ENCODE measurements at regions not wholly inside any gene's neighbourhood (a gene's known extent, or its start where the extent isn't known, plus 50 kb on each side); places are given as distances from the start of the nearest gene placed in this dataset.

DNA sequence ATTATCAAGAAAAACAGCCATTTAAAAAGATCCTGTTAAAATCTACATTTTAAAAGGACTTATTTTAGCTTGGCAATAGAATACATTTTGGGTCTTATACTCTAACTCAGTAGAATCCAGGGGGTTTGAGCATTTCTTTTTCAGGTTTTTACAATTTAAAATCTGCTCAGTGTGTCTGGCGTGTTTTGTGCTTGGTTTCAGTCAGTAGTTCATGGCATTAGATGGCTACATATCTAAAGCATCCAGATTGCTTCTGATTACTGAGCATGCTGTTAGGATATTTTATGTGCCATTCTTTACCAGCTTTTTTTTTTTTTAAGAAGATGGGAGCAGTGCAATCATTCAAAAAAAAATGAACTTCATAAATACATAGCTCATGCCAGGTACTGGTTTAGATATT is 566.1 kb upstream of the LARGE1 start:
- peaks cover 2% of the 10 kb centered on the region; the same call in 1 of the 2 replicates for H3K36me3 Mint-ChIP-seq
- no peaks in the 10 kb centered on the region for H3K4me1 Mint-ChIP-seq
- POLR2A ChIA-PET: no interaction called here
- CTCF ChIA-PET: interaction anchor here (0.6 kb wide), 1 partner anchor 72 kb away, joined by 4 read pairs; no protein-coding TSS in a partner anchor
- no peak overlapping the region for H3K27ac Mint-ChIP-seq
- DNase-seq (ENCODE audit: low spot score) (no peak), ATAC-seq (no peak)
- H3K4me3 Mint-ChIP-seq: no peak overlapping the region
- no peak for TF ChIP-seq NFYB (CRISPR knock-in tag; conservative IDR thresholded peaks at IDR 0.05; ENCODE audit: low read depth)
- TF ChIP-seq PRRX2 (CRISPR knock-in tag; IDR thresholded peaks at IDR 0.05): no peak
- TF ChIP-seq, protein P1, sequence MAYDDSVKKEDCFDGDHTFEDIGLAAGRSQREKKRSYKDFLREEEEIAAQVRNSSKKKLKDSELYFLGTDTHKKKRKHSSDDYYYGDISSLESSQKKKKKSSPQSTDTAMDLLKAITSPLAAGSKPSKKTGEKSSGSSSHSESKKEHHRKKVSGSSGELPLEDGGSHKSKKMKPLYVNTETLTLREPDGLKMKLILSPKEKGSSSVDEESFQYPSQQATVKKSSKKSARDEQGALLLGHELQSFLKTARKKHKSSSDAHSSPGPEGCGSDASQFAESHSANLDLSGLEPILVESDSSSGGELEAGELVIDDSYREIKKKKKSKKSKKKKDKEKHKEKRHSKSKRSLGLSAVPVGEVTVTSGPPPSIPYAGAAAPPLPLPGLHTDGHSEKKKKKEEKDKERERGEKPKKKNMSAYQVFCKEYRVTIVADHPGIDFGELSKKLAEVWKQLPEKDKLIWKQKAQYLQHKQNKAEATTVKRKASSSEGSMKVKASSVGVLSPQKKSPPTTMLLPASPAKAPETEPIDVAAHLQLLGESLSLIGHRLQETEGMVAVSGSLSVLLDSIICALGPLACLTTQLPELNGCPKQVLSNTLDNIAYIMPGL (CRISPR knock-in tag; IDR thresholded peaks at IDR 0.05): no peak
- H3K27me3 Mint-ChIP-seq (ENCODE audit: low read depth): no peaks in the 10 kb centered on the region; the same call in 1 of the 2 replicates
- peaks cover 8% of the 10 kb centered on the region for H3K9me3 Mint-ChIP-seq

DNA sequence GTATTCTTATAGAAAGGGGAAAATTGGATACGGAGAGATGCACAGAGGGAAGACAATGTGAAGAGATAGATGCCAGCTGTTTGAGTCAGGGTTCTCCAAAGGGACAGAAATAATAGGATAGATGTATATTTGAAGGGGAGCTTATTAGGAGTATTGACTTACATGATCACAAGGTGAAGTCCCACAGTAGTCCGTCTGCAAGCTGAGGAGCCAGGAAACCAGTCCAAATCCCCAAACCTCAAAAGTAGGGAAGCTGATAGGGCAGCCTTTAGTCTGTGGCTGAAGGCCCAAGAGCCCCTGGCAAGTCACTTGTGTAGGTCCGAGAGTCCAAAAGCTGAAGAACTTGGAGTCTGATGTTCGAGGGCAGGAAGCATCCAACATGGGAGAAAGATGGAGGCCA is 569.6 kb upstream of the LARGE1 start:
- no peaks in the 10 kb centered on the region for H3K36me3 Mint-ChIP-seq
- POLR2A ChIA-PET: no interaction called here
- H3K4me3 Mint-ChIP-seq: no peak overlapping the region
- H3K27me3 Mint-ChIP-seq (ENCODE audit: low read depth): no peaks in the 10 kb centered on the region
- no peak for ATAC-seq
- DNase-seq (ENCODE audit: low spot score): no peak
- H3K4me1 Mint-ChIP-seq: no peaks in the 10 kb centered on the region
- peaks cover 19% of the 10 kb centered on the region for H3K9me3 Mint-ChIP-seq
- no peak overlapping the region for H3K27ac Mint-ChIP-seq
- TF ChIP-seq USF2 (CRISPR knock-in tag; IDR thresholded peaks at IDR 0.05): no peak
- no peak for TF ChIP-seq GRHL2 (CRISPR knock-in tag; IDR thresholded peaks at IDR 0.05; ENCODE audit: insufficient replicate concordance, severe bottlenecking)
- TF ChIP-seq NFE2L1 (CRISPR knock-in tag; IDR thresholded peaks at IDR 0.05): no peak
- no peak for TF ChIP-seq OVOL2 (CRISPR knock-in tag; IDR thresholded peaks at IDR 0.05; ENCODE audit: borderline replicate concordance)
- TF ChIP-seq, protein P2, sequence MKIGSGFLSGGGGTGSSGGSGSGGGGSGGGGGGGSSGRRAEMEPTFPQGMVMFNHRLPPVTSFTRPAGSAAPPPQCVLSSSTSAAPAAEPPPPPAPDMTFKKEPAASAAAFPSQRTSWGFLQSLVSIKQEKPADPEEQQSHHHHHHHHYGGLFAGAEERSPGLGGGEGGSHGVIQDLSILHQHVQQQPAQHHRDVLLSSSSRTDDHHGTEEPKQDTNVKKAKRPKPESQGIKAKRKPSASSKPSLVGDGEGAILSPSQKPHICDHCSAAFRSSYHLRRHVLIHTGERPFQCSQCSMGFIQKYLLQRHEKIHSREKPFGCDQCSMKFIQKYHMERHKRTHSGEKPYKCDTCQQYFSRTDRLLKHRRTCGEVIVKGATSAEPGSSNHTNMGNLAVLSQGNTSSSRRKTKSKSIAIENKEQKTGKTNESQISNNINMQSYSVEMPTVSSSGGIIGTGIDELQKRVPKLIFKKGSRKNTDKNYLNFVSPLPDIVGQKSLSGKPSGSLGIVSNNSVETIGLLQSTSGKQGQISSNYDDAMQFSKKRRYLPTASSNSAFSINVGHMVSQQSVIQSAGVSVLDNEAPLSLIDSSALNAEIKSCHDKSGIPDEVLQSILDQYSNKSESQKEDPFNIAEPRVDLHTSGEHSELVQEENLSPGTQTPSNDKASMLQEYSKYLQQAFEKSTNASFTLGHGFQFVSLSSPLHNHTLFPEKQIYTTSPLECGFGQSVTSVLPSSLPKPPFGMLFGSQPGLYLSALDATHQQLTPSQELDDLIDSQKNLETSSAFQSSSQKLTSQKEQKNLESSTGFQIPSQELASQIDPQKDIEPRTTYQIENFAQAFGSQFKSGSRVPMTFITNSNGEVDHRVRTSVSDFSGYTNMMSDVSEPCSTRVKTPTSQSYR (CRISPR knock-in tag; IDR thresholded peaks at IDR 0.05): no peak
- CTCF ChIA-PET: no interaction called here

DNA sequence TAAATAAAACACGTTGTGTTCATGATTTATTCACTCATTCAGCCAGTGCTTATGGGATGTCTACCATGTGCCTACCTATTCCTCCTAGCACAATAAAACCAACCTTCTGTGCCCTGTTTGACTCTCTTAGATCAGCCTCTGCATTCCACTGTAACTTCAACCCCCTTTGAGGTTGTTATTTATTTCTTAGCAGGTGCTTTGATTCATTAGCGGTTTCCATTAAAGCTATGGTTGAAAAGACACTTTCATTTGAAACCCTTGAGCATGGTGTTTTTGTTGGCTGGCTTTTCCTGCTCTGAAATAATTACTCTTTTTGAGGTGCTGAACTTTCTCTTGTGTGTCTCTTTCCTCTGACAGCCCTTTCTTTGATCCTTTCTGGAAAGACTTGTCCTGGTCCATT is 570.6 kb upstream of the LARGE1 start:
- H3K27me3 Mint-ChIP-seq (ENCODE audit: low read depth): no peaks in the 10 kb centered on the region
- H3K9me3 Mint-ChIP-seq: peaks cover 19% of the 10 kb centered on the region
- ChIA-PET POLR2A (no interaction called here), CTCF (no interaction called here)
- ATAC-seq: no peak
- TF ChIP-seq TEAD4 (CRISPR knock-in tag; IDR thresholded peaks at IDR 0.05): no peak
- TF ChIP-seq, protein P2 (CRISPR knock-in tag; IDR thresholded peaks at IDR 0.05): no peak
- TF ChIP-seq JAZF1 (CRISPR knock-in tag; IDR thresholded peaks at IDR 0.05): no peak
- TF ChIP-seq, protein P3, sequence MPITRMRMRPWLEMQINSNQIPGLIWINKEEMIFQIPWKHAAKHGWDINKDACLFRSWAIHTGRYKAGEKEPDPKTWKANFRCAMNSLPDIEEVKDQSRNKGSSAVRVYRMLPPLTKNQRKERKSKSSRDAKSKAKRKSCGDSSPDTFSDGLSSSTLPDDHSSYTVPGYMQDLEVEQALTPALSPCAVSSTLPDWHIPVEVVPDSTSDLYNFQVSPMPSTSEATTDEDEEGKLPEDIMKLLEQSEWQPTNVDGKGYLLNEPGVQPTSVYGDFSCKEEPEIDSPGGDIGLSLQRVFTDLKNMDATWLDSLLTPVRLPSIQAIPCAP (CRISPR knock-in tag; IDR thresholded peaks at IDR 0.05): no peak
- no peak for TF ChIP-seq NFE2L1 (CRISPR knock-in tag; IDR thresholded peaks at IDR 0.05)
- no peak for TF ChIP-seq IRF2 (CRISPR knock-in tag; IDR thresholded peaks at IDR 0.05; ENCODE audit: borderline replicate concordance, low read depth)
- TF ChIP-seq, protein P4, sequence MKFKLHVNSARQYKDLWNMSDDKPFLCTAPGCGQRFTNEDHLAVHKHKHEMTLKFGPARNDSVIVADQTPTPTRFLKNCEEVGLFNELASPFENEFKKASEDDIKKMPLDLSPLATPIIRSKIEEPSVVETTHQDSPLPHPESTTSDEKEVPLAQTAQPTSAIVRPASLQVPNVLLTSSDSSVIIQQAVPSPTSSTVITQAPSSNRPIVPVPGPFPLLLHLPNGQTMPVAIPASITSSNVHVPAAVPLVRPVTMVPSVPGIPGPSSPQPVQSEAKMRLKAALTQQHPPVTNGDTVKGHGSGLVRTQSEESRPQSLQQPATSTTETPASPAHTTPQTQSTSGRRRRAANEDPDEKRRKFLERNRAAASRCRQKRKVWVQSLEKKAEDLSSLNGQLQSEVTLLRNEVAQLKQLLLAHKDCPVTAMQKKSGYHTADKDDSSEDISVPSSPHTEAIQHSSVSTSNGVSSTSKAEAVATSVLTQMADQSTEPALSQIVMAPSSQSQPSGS (CRISPR knock-in tag; IDR thresholded peaks at IDR 0.05; ENCODE audit: borderline replicate concordance, low read depth): no peak
- TF ChIP-seq, protein P5, sequence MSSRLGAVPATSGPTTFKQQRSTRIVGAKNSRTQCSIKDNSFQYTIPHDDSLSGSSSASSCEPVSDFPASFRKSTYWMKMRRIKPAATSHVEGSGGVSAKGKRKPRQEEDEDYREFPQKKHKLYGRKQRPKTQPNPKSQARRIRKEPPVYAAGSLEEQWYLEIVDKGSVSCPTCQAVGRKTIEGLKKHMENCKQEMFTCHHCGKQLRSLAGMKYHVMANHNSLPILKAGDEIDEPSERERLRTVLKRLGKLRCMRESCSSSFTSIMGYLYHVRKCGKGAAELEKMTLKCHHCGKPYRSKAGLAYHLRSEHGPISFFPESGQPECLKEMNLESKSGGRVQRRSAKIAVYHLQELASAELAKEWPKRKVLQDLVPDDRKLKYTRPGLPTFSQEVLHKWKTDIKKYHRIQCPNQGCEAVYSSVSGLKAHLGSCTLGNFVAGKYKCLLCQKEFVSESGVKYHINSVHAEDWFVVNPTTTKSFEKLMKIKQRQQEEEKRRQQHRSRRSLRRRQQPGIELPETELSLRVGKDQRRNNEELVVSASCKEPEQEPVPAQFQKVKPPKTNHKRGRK (CRISPR knock-in tag; IDR thresholded peaks at IDR 0.05; ENCODE audit: borderline replicate concordance): no peak
- no peak for TF ChIP-seq JUN (CRISPR knock-in tag; IDR thresholded peaks at IDR 0.05)
- TF ChIP-seq ZNF263 (CRISPR knock-in tag; IDR thresholded peaks at IDR 0.05; ENCODE audit: low read depth): no peak
- TF ChIP-seq USF2 (CRISPR knock-in tag; IDR thresholded peaks at IDR 0.05): no peak
- TF ChIP-seq, protein P6, sequence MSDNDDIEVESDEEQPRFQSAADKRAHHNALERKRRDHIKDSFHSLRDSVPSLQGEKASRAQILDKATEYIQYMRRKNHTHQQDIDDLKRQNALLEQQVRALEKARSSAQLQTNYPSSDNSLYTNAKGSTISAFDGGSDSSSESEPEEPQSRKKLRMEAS (CRISPR knock-in tag; IDR thresholded peaks at IDR 0.05): no peak
- no peak for TF ChIP-seq MXD4 (CRISPR knock-in tag; IDR thresholded peaks at IDR 0.05; ENCODE audit: borderline replicate concordance)
- H3K4me1 Mint-ChIP-seq: no peaks in the 10 kb centered on the region
- H3K4me3 Mint-ChIP-seq: no peak overlapping the region
- no peak overlapping the region for H3K27ac Mint-ChIP-seq
- no peaks in the 10 kb centered on the region for H3K36me3 Mint-ChIP-seq
- no peak for DNase-seq (ENCODE audit: low spot score)

Data from WTC11 (cell line).